D721Med (cell line): ENCODE measurements at regions not wholly inside any gene's neighbourhood (a gene's known extent, or its start where the extent isn't known, plus 50 kb on each side); places are given as distances from the start of the nearest gene placed in this dataset.

Experiments used
- DNase-seq: peaks from one replicate; pipeline ENCODE4 v3.0.0; 2011; ENCODE audit warnings: low spot score; ENCODE audit not compliant: insufficient read length
- FAIRE-seq: peaks from 2 replicates; lab custom pipeline; 2011; peaks lifted over from hg19 to GRCh38; lab: Jason Lieb, UNC
- TF ChIP-seq, protein P1 (sequence below): IDR thresholded peaks from 2 replicates; pipeline ENCODE4 v1.5.1; 2012; ENCODE audit warnings: mild to moderate bottlenecking, control low read depth; ENCODE audit not compliant: insufficient read depth; ENCODE audit errors: missing control alignments

DNA sequence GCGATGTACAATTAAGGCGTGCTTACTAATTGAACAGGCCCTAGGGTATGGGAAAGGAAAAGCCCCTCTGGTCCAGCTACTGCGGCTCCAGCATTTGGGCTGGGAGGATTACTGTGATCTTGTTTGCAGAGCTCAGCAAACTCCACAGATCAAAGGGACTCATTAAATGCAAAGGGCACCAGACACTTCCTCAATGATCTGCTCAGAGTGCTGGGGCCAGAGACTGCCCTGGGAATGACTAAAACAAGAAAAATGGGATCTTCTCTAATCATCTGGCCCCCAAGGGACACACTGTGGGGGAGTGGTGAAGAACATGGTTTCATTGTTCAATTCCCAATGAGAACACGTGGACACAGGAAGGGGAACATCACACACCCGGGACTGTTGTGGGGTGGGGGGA, 85.0 kb downstream of the MARCHF4 start:
- no peak for FAIRE-seq
- no peak for DNase-seq
- TF ChIP-seq, protein P1, sequence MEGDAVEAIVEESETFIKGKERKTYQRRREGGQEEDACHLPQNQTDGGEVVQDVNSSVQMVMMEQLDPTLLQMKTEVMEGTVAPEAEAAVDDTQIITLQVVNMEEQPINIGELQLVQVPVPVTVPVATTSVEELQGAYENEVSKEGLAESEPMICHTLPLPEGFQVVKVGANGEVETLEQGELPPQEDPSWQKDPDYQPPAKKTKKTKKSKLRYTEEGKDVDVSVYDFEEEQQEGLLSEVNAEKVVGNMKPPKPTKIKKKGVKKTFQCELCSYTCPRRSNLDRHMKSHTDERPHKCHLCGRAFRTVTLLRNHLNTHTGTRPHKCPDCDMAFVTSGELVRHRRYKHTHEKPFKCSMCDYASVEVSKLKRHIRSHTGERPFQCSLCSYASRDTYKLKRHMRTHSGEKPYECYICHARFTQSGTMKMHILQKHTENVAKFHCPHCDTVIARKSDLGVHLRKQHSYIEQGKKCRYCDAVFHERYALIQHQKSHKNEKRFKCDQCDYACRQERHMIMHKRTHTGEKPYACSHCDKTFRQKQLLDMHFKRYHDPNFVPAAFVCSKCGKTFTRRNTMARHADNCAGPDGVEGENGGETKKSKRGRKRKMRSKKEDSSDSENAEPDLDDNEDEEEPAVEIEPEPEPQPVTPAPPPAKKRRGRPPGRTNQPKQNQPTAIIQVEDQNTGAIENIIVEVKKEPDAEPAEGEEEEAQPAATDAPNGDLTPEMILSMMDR: no peak

DNA sequence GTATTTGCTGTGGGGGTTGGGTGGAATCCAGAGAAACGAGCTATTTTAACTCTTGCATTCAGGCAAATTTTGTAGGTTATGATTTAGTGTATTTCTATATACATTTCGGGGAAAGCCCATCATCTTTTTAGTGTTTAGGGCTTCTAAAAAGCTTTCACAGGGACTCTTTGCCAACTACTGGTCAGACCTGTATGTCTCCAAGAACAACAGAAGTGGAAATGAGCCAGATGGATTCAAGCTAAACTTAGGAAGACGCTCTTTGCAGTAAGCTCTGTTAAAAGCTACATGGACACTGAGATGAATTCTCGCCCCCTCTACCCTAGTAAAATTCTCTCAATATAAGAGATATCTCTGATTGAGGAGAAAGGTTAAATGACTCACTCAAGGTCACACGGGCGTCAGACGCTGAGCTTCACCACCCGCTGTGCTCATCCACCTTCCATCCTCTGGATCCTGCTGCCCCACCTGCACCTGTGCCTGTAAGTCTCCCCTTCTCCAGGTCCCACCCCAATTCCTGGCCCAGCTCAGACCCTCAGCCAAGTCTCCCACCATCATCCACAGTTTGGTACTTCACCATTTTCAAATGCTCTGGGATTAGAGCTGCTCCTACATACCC, 85.6 kb downstream of the MARCHF4 start:
- TF ChIP-seq, protein P1: no peak
- no peak for DNase-seq
- FAIRE-seq: no peak

DNA sequence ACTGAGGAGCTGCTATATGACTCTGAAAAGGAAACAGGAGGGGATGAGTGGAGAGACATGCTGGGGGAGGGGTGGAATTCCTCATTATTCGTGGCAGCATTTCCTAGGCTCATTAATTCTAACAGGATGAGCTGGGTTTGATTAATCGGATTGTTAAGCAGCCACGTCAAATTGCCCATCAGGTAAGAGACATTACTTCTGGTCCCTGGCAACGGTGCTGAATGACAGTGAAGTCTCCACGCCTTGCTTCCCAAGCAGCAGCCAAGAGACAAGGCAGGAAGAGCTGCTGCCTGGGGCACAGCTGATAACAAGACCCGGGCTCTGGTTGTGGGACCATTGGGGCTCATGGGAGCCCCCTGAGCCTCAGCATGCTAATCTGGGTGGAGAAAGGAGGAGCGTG, 86.6 kb downstream of the MARCHF4 start:
- TF ChIP-seq, protein P1: no peak
- FAIRE-seq: no peak

DNA sequence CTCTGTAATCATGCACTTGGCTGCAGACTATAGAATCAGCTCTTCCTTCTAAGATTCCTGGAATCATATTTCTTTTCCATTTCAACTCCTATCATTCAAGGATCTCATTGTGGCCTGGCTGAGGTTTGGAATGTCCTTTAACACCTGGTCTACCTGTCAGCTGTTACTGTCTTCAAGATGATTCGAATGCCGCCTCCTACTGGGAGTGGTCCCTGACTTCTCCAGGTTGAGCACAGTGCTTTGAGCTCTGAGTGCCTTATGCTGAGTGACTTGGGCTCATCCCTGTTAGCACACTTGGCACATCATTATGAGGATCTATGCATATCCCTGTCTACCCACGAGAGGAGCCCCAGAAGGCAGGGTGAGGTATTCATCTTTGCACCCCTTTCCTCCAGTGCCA, 87.6 kb downstream of the MARCHF4 start:
- TF ChIP-seq, protein P1: no peak
- DNase-seq: no peak
- FAIRE-seq: no peak

More for the DNA sequence above, 86.6 kb downstream of the MARCHF4 start:
- DNase-seq: peak; percentile 40

DNA sequence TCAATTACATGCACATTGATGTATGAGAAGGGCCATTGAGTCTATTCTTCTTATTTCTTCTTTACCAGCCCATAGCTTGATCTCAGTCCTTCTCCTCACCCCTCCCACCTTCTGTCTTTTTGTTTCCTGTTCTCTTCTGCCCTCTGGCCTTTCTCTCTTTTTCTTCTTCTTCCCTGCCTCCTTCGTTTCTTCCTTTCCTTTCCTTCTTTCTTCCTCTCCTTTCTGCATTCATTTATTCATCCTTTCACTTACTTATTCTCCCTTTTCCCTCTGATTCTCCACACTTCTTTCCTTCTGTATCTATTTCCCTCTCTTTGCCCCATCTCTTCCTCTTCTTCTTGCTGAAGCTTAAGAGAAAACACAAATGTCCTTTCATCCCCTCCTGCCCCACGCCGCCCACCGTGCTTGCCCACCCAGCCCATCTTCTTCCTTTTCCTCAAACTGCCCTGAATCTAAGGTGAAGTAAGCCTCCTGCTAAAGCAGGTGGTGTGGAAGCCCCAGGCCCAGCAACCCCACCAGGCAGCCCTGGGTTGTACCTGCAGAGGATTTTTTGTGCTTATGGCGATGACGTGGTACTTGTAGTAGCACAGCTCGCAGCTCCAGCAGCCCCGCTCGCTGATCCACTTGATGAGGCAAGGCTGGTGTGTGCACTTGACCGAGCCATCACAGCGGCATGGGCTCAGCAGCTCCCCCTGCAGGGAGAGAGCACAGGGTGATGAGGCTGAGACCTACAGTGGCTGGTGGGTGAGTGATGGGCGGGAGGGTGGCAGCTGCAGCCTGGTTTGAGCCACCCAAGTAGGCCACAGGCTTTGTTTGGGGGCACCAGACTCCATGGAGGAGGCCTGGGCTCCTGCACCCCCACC, 89.0 kb downstream of the MARCHF4 start:
- TF ChIP-seq, protein P1: peak; percentile 43
- no peak for FAIRE-seq
- DNase-seq: no peak

DNA sequence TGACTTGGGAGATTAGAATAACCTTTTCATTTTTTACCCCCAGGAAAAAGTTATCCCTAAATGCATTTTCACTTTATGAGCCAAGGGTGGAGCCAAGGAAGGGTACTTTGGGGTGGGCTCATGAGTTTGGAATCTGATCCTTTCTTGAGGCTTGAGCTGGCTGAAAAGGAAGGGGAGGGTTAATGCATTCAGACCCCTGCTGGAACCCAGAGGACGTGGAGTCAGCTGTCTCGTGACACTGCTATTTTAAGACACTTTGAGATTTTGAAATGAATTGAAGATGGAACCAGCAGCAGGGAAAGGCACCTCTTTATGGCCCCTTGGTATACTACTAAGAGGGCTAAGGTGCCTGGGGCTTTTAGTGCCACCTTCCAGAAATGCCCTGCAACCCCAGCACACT, 90.4 kb downstream of the MARCHF4 start:
- TF ChIP-seq, protein P1: no peak
- FAIRE-seq (no peak), DNase-seq (no peak)

DNA sequence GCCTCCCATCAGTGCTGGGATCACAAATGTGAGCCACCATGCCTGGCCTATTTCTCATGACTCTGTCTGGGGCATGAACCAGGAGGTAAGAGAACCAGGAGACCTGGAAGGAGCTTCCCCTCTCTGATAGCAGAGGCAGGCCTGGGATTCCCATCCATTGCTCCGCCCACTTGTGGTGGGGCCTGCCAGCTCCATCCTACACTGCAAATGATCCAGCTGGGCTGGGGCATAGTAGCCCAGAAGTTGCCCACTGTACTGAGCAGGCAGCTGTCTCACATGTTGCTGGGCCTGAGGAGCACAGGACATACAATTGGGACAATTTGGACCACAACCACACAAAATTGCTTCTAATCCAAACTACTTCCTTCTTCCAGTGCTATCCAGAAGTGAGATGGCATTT, 91.0 kb downstream of the MARCHF4 start:
- DNase-seq (no peak), FAIRE-seq (no peak)
- TF ChIP-seq, protein P1: no peak
